ENCODE measurements at regions not wholly inside any gene's neighbourhood (a gene's known extent, or its start where the extent isn't known, plus 50 kb on each side); places are given as distances from the start of the nearest gene placed in this dataset.
"Not testable (repeated sequence)": the region's sequence is repeated elsewhere in the genome, so short reads cannot be mapped to it uniquely, and the experiment has no call there.

DNA sequence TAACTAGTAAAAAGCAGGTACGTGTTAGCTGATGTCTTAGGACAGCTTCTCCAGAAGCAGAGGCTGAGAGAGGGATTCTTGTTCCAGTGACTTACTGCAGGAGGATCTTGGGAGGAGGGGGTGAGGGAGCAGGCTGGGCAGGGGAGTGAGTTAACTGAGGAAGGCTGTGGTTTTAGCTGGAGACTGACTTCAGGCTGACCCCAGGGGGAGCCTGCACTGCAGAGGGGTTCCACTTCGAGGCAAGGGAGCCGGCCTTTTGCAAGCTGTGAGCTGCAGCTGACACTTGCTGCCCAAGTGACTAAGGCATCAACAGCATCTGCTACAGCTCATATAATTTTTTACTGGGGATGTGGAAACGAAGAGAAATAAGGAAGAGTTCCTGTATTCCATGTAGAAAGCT is 50.4 kb upstream of the SOD1 start:
- DNase-seq: no peak

DNA sequence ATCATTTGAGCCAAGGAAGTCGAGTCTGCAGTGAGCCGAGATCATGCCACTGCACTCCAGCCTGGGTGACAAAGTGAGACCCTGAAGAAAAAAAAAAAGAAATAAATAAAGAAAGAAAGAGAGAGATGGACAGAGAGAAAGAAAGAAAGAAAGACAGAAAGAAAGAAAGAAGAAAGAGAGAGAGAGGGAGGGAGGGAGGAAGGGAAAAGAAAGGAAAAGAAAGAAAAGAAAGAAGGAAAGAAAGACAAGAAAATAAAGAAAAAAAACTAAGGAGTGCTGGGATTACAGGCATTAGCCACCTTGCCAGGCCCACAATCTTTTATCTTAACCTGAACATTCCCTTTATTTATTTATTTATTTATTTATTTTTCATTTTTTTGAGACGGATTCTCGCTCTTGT is 51.7 kb upstream of the SOD1 start:
- DNase-seq: no peak

DNA sequence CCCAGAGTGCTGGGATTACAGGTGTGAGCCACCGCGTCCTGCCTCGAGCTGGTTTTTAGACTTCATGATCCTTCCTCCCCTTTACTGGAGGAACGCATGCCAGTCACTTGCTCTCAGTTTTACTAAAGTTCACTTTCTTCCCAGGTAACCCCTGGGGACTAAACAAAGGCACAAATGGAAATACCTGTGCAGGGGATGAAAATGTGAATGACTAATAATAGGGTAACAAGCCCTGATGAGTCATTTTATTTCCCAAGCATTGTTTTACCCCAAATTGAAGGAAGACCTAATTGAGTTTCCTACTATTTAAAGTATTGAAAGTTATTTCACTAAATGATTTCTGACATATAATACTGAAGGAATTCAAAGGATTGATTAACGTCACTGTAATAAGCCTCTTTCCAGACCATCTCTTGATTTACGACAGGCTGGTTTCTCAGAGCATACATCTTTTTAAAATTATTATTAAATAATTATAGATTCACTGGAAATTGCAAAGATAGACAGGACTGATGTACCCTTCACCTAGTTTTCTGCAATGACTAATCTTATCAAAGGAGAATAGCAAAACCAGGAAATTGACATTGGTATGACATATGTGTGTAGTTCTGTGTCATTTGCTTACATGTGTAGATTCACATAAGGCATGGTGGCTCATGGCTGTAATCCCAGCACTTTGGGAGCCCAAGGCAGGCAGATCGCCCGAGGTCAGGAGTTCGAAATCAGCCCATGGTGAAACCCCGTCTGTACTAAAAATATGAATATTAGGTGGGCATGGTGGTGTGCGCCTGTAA is 53.2 kb upstream of the SOD1 start:
- no peak for DNase-seq

DNA sequence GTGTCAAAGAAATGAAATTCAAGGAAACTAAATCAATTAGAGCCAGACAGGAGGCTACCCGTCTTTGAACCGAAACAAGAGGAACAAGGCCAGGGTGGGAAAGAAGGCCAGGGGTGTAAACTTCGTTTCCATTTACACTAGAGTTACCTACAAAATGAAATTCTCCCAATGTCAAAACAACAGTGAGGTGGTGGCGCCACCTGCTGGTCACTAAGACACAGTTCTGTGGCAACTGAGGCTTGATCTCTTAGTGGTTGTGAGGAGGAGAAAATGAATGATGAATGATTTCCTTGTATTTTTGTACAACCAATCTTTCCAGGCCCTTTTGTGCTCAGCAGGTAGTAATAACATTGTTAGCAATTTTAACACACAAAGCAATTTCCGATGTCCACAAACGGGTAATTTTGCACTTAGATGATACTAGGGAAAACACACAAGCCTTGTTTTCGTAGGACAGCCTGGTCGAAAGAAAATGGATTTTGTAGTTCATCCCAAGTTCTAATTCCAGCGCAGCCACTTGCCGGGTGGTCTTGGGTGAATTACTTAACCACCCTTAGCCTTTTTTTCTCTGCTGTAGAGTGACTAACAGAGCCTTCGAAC is 54.8 kb upstream of the SOD1 start:
- DNase-seq: peak; percentile 77

DNA sequence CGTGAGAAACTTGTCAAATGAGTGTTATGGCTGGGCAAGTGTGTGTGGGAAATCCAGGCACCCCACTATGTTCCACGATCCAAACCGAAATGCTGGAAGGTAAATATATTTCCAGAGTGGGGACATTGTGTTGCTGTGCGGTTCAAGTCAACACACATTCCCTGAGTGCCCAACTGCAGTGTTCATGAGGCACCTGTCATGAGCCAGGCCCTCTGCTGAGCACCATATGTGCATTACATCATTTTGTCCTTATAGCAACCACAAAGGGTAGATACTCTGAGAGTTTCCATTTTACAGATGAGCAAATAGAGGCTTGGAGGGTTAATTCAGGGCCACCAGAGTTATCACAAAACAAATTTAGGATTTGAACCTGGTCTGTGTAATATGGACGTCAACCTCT is 59.9 kb upstream of the SOD1 start:
- DNase-seq: no peak

DNA sequence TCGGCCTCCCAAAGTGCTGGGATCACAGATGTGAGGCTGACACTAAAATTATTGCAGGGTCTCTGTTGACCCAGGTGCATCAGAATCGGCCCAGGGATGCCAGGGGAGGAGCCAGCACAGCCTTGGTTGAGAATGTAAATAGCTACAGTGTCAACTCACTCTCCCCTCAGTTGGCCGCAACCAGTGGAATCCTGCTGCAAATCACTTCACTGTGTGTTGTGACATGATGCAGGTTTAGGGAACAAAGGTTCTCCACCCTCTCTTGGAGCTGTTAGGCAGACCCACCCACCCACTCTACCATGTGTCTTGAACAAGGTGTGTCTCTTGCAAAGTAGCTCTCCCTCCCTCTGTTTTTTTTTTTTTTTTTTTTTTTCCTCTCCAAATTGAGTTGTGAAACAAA is 60.5 kb upstream of the SOD1 start:
- DNase-seq: no peak

DNA sequence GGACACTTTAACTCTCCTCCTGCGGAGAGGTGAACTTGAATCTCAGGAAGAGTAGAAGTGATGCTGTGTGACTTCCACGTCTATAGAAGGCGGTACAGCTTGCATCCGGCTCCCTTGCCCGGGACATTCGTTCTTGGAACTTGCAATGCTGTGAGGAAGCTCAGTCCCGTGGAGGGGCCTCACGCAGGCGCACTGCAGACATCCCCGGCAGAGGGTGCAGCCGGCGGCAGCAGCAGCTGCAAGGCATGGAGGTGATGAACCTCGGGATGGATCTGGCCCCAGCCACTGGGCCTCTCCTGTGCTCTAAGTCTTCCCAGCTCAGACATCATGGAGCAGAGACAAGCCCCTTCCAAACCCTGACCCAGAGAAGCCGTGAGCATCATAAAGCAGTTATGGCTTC is 61.8 kb upstream of the SOD1 start:
- DNase-seq: no peak

DNA sequence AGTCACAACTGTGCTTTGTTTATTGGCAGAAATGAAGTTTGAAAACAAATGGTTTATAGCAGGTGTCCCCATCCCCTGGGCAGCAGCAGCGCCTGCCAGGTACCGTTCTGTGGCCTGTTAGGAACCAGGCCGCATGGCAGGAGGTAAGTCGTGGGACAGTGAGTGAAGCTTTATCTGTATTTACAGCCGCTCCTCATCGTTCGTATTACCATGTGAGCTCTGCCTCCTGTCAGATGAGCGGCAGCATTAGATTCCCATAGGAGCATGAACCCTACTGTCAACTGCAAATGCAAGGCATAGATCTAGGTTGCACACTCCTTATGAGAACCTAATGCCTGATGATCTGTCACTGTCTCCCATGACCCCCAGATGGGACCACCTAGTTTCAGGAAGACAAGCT is 63.4 kb upstream of the SOD1 start:
- DNase-seq: no peak

DNA sequence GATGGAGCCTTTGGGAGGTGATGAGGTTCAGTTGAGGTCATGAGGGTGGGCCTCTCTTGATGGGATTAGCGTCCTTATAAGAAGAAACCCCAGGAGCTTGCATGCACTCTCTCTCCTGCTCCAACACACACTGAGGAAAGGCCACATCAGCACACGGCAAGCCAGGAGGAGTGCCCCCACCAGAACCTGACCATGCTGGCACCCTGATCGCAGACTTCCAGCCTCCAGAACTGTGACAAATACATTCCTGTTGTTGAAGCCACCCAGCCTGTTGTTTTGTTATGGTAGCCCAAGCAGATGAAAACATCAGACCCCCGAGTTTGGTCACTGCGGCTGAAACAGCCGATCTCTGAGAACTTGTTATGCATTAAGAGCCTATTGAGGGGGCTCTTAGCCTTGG is 64.8 kb upstream of the SOD1 start:
- DNase-seq: no peak

DNA sequence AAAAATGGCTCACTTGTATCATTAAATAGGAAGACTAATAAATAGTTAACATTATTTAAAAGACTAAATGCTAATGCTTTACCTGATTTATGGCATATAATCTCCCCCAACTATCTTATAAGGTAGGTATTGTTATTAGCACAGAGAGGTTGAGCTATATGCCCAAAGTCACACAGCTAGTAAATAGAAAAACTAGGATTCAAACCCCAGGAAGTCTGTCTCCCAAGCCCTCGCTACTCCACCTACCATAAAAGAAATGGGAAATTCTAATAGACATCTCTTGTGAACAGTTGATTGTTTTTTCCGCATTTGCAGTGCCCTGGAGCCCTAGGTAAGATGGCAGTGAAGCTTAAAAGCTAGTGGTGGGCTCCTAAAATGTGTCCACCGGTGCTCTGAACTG is 65.2 kb upstream of the SOD1 start:
- DNase-seq: no peak

DNA sequence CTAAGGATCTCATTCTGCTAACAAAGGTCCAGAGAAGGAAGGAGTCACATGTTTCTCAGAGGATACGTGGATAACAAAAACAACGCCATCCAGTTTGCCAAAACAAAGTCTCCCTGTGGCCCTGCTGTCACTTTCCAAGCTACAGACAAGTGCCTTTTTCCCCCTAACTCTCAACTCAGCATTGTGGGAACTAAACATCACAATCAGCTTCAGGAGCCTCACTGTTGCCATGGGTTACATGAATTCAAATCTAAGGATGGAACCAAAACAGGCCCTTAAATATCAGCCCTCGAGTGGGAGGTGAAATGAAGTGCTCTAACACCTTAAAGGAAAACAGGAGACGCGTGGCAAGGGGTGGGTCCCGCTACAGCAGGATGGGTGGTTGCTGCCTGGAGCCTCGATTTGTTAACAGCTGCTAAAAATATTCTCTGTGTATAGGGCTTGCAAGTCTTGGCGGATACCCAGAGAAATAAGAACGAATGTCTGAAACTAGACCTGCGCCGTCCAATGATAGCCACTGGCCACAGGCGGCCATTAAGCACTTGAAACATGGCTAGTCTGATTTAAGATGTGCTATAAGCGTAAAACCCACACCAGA is 66.4 kb upstream of the SOD1 start:
- DNase-seq: no peak

DNA sequence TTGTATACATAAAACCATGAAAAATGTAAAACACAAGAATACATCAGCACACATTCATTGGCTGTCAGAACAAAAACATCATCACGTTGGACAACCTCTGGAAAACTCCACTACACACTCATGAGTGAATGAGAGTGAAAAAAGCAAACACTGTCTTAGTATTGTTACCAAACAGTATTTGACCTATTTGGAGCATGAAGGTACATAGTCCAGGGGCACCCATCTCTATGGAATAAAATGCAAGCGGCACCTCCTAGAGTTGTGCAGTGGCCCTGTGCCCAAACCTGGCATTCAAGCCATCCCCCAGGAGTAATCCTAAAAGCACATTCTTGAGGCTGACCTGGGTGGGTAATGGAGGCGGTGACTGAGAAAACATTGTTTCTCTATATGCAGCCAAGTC is 67.0 kb upstream of the SOD1 start:
- DNase-seq: no peak

DNA sequence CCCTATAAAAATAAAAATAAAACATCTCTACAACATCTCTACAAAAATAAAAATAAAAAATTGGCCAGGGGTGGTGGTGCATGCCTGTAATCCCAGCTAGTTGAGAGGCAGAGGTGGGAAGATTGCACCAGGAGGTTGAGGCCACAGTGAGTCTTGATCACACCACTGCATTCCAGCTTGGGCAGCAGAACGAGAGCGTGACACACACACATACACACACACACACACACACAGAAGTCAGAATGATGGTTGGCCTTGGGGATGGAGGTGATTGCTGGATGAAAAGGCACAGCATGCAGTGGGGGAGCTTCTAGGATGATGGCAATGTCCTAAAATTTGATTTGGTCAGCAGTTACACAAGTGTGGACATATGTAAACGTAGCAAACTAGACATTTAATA is 69.7 kb upstream of the SOD1 start:
- DNase-seq: no peak

DNA sequence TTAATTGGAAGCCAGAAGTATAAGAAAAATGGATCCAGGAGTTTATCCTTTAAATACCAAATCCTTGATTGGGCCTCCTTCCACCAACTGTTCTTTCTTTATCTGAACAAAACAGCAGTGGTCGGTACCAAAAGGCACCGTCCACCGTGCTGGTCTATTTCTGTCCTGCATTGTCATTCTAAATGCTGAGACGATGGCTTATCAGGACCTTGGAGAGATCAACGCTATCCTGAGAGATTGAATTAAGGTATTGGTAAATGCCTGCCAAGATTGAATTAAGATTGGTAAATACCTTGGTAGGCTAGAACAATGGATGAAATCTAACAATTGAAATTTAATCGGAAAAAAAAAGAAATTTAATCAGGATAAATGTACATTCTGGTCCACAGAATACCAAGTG is 73.4 kb upstream of the SOD1 start:
- DNase-seq: no peak

DNA sequence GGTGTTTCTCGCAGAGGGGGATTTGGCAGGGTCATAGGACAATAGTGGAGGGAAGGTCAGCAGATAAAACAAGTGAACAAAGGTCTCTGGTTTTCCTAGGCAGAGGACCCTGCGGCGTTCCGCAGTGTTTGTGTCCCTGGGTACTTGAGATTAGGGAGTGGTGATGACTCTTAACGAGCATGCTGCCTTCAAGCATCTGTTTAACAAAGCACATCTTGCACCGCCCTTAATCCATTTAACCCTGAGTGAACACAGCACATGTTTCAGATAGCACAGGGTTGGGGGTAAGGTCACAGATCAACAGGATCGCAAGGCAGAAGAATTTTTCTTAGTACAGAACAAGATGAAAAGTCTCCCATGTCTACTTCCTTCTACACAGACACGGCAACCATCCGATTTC is 75.6 kb upstream of the SOD1 start:
- not testable (repeated sequence) for DNase-seq

DNA sequence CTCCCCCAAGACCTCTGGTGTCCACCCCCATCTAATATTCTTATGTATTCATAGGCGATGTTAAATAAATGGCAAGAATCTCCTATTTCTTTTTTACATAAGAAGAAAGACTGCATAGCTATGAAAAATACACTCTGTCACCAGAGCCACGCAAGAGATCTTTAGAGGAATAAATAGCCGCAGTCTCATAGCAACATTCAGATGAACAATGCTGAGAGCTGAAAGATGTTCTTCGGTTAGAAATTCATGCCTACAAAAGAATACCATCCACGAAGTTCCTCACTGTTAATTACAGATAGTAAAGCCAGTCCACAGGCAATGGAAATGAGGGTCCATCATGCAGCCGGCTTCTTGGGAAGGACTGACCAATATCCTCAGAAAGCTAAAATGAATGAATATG is 76.0 kb upstream of the SOD1 start:
- no peak for DNase-seq

DNA sequence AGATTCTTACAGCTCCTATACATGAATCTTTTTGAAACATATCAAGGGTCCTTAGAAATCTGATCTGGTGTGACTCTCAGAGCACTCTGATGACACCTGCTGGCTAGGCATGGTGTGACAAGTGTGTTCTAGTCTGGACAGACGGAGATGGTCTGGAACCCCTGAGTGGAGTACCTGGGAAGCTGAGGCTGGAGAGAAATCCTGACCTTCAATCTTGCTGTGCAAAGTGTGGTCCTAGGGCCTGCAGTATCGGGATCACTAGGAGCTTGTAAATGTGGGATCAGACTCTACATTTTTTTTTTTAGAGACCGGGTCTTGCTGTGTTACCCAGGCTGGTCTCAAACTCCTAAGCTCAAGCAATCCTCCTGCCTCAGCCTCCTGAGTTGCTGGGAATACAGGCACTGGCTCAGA is 78.6 kb upstream of the SOD1 start:
- DNase-seq: peak; percentile 83

DNA sequence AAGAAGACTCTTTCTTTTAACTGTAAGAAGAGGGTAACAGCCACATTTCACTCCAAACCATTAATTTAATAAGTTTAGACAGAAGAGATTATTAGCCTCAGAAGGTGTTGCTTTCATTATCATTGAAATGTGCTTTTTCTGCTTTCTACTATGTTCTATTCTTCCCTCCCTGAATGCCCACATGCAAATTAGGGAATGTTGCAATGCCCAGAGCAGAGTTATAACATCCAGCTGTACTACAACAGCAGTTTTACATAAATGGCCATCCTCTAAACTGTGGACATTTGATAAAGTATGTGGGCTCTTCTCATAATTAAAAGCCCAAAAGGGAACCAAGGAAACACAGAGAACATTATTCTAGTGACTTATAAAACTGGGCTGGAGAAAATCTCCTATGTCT is 82.2 kb upstream of the SOD1 start:
- DNase-seq: no peak

DNA sequence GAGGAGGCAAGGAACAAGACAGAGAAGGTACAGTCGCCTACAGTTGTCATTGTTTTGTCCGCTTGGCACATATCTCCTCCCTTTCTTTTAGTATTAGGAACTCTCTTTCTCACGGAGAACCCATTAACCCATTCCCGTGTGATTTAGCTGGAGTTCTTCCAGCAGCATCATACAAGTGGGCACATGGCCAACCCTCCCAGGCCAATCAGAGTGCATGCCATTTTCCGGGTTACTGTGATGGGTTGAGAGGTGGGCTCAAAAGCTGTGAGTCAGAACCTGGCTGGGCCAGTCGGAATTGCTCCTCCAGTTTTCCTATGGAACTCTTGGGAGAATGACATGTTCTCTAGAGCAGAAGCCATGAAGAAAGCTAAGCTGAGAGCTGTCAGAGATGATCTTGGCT is 83.1 kb upstream of the SOD1 start:
- DNase-seq: no peak

DNA sequence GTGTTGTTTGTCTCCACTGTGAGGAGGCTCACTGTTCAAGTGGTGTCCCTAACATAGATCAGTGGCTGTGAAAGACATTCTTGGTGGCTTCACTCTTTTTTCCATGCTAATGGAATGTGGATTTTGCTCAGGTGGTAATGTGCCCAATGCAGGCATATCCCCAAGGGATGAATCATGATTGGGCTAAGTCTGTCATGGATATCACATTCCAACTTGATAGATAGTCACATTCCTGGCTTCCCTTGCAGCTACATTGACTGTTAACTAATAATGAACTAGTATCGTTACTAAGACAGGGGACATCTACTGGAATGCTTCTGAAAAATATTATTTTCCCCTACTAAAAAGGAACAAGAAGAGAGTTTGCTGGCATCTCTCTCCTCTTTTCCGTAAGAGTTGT is 86.3 kb upstream of the SOD1 start:
- DNase-seq: no peak

DNA sequence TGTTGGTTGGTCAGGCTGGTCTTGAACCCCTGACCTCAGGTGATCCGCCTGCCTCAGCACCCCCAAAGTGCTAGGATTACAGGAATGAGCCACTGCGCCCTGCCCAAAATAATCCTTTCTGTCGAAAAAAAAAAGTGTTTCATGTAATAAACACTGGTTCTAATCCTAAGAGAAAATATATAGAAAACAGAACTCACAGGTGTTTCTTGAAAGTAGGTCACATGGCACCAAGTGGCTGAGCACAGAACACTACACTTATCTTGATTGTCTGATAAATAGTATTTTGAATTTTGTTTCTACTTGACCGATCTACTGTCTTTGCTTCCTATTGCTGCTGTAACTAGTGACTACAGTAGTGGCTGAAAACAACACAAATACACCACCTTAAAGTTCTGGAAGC is 87.6 kb upstream of the SOD1 start:
- no peak for DNase-seq

DNA sequence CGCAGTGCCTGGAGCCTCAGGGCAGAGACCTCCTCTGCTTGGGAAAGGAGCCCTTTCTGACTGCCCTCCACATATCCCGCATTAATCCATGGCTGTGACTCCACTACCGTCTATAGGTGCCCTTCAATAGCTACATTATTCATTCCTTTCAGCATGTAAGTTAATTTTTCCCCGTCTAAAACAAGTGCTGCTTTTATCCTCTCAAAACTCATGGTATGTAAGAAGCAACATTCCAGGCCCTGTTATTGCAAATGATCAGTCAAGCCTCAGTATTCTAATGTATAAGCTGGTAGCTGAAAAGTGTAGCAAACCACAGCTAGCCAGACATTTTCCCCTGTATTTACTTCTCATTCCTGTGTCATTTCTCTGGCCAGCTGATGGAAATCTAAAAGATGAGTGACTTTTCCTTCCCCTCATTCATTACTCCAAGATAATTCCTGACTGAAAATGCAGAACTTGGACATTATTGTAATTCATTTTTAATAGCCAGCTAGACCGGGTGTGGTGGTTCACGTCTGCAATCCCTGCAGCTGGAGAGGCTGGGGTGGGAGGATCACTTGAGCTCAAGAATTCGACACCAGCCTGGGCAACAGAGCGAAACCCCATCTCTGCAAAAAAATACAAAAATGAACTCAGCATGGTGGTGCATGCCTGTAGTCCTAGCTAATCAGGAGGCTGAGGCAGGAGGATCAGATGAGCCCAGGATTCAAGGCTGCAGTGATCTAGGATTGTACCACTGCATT is 88.5 kb upstream of the SOD1 start:
- DNase-seq: no peak

DNA sequence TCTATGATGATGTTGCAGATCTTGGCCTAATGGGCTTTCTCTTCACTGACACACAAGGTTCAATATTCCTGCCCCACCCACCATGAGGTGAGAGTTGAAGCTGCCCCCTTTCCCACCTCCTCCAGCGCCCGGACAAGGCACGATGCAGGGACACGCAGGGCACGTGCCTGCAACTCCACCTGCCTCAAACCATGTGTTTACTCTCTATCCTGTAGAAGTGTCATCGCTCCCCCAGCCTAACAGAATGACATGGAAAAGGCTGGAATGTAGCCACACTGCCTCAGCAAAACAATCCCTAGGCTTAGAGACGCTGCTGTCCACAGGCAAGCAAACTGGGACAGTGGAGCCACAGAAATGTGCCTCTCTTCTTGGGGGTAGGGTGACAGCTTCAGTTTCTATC is 92.9 kb upstream of the SOD1 start:
- DNase-seq: no peak

DNA sequence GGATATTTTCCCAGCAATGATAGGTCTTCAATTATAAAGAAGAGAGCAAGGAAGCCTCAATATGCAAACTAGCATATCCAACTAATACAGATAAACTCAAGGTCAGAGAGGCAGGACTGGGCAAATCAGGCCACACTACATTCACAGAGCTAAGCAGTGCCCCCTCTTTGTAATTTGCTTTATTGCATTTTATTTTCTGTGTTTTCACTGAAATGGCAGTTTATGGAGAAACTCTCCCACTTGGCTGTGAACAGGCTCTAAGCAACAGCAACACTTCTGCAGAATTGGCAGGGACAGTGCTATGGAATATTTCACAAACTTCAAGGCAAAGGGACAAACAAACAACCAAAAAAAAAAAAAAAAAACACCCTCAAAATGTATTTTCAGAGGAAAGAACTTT is 93.4 kb upstream of the SOD1 start:
- DNase-seq: no peak

Data from activated CD4-positive, alpha-beta T cell treated with anti-CD3 and anti-CD28 coated beads, Interleukin-2, Interleukin-6, amounts not matched to agents 100 ng/mL and 50 ng/mL, durations not matched to agents 16 hours and 8 hours (primary cell).